Mucosa of rectum (tissue), 2 donors: ENCODE measurements at regions not wholly inside any gene's neighbourhood (a gene's known extent, or its start where the extent isn't known, plus 50 kb on each side); places are given as distances from the start of the nearest gene placed in this dataset.

ENCODE experiments used
- H3K27ac ChIP-seq, 2 donors: one replicate each; pipeline ENCODE4 v1.7.0; 2013; ENCODE audit warnings: inconsistent platforms in 2 of 2, low read depth in 2 of 2, low read length in 2 of 2
- H3K27me3 ChIP-seq, 2 donors: one replicate each; pipeline ENCODE4 v1.7.0; 2013; ENCODE audit warnings: low read length in 2 of 2; ENCODE audit not compliant: control insufficient read depth in 2 of 2, insufficient read depth in 2 of 2
- H3K36me3 ChIP-seq, 2 donors: one replicate each; pipeline ENCODE4 v1.7.0; 2013; ENCODE audit warnings: low read length in 2 of 2; ENCODE audit not compliant: control insufficient read depth in 2 of 2, insufficient read depth in 2 of 2
- H3K4me1 ChIP-seq, 2 donors: one replicate each; pipeline ENCODE4 v1.7.0; 2013; ENCODE audit warnings: low read length in 2 of 2, mild to moderate bottlenecking in 1 of 2; ENCODE audit not compliant: control insufficient read depth in 2 of 2, insufficient read depth in 2 of 2
- H3K4me3 ChIP-seq, 2 donors: one replicate each; pipeline ENCODE4 v1.7.0; 2013; ENCODE audit warnings: low read length in 2 of 2
- H3K9ac ChIP-seq, 2 donors: one replicate each; pipeline ENCODE4 v1.7.0; 2013; ENCODE audit warnings: low read length in 2 of 2, low read depth in 1 of 2, mild to moderate bottlenecking in 1 of 2
- H3K9me3 ChIP-seq, 2 donors: one replicate each; pipeline ENCODE4 v1.7.0; 2013; ENCODE audit warnings: low read length in 2 of 2; ENCODE audit not compliant: control insufficient read depth in 2 of 2
- donor health status: healthy.
- donor health status: Normal muscosa, but diverticular disease.

DNA sequence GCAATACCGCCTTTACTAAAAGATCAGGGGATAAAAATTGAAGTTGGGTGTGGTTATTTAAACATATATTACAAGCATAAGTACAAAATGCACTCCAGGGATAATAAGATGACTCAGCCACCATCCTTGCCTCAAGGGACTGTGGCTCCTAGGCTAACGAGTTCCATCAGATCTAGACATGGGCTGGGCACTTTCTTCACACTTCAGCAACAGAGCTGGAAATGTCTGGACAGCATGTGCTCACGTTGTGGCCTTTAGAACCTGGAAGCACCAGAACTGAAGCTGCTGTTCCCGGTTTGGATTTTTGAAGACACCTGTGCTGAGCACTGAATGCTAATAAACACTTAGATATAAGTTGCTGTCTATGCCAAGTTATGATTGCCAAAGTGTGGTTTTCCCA lies 384.2 kb upstream of the SALL3 start:
- no peaks in the 10 kb centered on the region for H3K27me3 ChIP-seq
- H3K9ac ChIP-seq, result no peak overlapping the region
- no peak overlapping the region for H3K27ac ChIP-seq
- H3K4me3 ChIP-seq, result no peak overlapping the region
- no peaks in the 10 kb centered on the region for H3K4me1 ChIP-seq
- H3K36me3 ChIP-seq, result no peaks in the 10 kb centered on the region
- H3K9me3 ChIP-seq, result peaks cover 0 to 3% of the 10 kb centered on the region in 2 donors

DNA sequence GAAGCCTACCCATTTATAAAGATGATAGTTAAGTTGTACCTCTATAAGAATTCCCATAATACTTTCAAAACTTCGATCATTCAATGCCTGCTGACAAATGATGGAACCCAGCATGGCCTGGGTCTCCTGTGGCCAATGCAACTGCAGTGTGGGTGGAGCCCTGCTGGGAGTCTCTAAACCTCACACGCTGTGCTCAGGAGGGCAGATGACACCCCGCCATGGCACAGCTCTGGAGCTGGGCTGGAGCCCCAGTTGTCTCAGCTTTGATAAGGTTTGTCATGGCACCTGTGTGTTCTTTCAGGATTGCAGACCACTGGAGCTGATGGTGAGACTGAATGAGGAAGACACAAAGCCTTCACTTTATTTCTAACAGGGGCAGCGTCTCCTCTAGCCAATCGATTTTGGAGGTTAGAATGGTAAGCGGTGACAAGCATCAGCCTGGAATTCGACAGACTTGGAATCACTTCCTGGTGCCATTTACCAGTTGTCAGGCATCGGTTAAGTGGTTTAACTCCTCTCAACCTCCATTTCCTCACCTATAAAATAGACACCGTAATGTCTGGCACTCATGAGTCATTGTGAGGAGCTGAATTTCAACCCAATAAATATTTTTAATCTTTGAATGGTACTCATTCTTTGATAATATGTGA lies 383.6 kb upstream of the SALL3 start:
- Histone ChIP-seq H3K36me3 (no peaks in the 10 kb centered on the region), H3K9me3 (peaks cover 0 to 3% of the 10 kb centered on the region in 2 donors), H3K27ac (no peak overlapping the region), H3K9ac (no peak overlapping the region), H3K27me3 (no peaks in the 10 kb centered on the region), H3K4me1 (no peaks in the 10 kb centered on the region), H3K4me3 (no peak overlapping the region)

DNA sequence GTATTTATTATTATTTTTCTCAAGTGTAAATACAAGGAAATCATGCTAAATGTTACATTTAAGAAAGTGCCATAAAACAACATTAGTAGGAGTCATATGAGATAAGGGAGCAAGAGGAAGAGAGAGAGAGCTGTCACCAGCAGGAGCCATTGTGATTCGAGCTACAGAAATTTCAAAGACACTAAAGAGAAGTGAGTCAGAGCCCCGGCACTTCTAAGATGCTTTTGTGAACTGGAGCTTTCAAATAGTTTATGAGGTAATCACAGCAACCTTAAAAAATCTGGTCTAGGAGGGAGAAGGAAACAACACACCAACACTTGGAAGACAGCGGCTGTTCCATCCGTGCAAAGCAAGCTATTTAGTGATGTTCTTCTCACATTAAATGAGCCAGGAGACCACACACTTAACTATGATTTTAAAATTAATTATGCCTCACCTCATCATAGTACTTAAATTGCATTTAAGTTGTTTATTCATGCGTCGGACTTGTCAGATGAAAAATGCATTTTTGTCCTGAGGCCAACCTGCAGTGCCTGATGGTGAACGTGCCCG lies 382.7 kb upstream of the SALL3 start:
- no peaks in the 10 kb centered on the region for H3K4me1 ChIP-seq
- H3K9me3 ChIP-seq, result peaks cover 0 to 3% of the 10 kb centered on the region in 2 donors
- H3K4me3 ChIP-seq, result no peak overlapping the region
- H3K27ac ChIP-seq, result no peak overlapping the region
- H3K27me3 ChIP-seq, result no peaks in the 10 kb centered on the region
- H3K36me3 ChIP-seq, result no peaks in the 10 kb centered on the region
- H3K9ac ChIP-seq, result no peak overlapping the region

DNA sequence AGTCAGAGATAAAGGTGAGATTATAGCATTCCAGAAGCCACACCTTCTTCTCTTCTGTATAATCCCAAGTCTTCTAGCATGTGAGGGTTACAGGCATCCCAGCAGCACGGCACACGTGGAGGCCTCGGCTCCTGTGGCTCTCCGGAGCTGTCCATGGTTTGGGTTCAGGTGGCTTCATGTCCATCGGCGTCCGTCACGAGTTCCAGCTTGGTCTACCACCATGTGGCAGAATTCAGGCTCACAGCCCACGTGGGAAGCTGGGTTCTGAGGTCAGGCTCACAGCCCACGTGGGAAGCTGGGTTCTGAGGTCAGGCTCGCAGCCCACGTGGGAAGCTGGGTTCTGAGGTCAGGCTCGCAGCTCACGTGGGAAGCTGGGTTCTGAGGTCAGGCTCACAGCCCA lies 378.3 kb upstream of the SALL3 start:
- no peaks in the 10 kb centered on the region for H3K27me3 ChIP-seq
- H3K4me1 ChIP-seq, result no peaks in the 10 kb centered on the region
- H3K27ac ChIP-seq, result no peak overlapping the region
- no peak overlapping the region for H3K9ac ChIP-seq
- no peaks in the 10 kb centered on the region for H3K36me3 ChIP-seq
- no peak overlapping the region for H3K4me3 ChIP-seq
- peaks cover 0 to 3% of the 10 kb centered on the region in 2 donors for H3K9me3 ChIP-seq

DNA sequence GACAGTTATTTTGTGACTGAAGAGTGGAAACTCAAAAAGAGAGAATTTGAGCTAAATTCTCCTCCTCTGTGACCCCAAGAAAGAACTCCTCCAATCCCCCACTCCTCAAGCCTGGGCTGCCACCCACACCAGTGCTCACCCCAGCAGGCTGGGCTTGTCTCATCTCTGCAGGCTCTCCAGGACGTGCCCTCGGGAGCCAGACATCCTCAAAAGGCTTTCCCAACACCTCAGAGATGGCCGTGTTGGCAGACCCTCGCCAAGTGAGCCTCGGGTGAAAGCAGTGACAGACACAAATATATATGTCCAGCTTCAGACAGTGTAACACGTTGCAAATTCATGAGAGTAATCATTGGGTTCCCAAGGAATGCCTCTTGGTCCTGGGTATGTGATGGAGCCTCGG lies 377.7 kb upstream of the SALL3 start:
- no peak overlapping the region for H3K9ac ChIP-seq
- no peaks in the 10 kb centered on the region for H3K27me3 ChIP-seq
- H3K4me1 ChIP-seq, result no peaks in the 10 kb centered on the region
- no peak overlapping the region for H3K27ac ChIP-seq
- H3K9me3 ChIP-seq, result peaks cover 0 to 3% of the 10 kb centered on the region in 2 donors
- H3K36me3 ChIP-seq, result no peaks in the 10 kb centered on the region
- no peak overlapping the region for H3K4me3 ChIP-seq

DNA sequence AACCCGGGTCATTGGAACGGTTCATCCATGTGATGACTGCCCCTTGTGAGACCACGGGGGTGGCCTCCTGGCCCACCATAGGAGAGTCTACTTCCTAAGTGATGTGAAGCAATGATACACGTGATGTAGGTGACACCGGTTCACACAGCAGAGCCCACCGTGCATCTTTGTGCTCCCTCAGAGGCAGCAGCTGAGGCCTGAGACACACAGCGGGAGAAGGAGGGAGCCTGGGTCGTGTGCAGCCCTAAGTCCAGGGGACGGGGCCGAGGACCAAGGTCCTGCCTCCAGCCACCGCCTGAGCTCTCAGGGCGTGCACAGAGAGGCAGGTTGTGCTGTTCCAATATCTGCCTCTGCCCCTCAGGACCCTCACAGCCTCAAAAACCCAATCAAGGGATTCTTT lies 377.2 kb upstream of the SALL3 start:
- no peaks in the 10 kb centered on the region for H3K36me3 ChIP-seq
- H3K4me3 ChIP-seq, result no peak overlapping the region
- no peaks in the 10 kb centered on the region for H3K4me1 ChIP-seq
- peaks cover 0 to 3% of the 10 kb centered on the region in 2 donors for H3K9me3 ChIP-seq
- no peaks in the 10 kb centered on the region for H3K27me3 ChIP-seq
- no peak overlapping the region for H3K27ac ChIP-seq
- H3K9ac ChIP-seq, result no peak overlapping the region

DNA sequence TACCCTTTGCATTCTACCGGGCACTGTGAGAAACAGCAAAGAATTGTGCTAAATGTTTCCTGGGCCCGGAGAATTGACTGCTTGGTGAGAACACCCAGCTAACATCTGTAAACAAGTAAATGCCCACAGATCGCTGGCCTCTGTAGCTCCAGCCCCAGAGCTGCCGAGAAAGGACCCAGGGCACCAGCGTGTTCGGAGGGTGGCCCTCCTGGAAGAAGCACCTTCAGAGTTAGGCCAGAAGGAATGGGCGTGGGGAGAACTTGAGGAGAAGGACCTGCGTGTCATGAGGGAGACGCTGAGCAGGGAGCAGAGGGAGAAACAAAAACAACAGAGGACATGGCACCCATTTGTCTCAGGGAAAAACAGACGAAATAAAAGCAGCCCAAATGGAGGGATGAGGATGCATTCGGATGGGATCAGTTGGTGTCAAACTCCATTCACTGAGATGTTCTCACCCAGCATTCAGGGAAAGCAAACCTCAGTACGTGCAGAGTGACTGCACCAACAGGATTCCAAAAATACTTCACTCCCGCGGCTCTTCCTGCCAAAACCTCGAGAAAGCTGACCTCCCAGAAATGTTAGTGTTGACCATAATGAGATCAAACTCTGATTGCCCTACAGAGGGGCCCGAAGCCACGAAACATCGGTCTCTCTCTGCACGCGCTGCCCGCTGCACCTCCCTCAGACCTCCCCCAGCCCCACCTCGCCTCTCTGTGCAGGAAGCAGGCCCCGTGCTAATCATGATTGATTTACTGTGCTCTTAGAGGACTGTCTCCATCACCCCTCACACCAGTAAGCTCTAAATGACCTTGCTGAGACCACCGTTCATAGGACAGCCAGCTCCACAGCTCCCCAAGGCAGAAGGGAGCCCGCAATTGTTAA lies 376.3 kb upstream of the SALL3 start:
- Histone ChIP-seq H3K36me3 (no peaks in the 10 kb centered on the region), H3K4me1 (no peaks in the 10 kb centered on the region), H3K9ac (no peak overlapping the region), H3K27me3 (no peaks in the 10 kb centered on the region), H3K27ac (no peak overlapping the region), H3K4me3 (no peak overlapping the region), H3K9me3 (no peaks in the 10 kb centered on the region)

DNA sequence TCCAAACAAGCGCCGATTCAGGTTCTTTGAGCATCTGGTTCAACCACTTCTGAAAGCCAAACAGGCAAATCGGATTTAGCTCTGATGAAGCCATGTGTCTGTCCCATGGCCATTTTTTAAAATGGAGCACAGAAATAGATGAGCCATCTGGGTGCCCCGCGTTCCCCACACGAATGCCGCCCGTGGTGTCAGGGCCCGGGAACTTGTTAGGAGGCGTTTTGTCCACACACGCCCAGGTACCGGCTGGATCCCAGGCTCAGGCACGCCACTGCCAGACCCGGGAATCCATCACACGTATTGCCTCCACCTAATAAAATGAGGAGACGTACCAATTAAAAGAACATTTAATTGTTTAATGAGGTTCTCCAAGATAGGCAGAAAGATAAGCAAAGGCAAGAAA lies 374.4 kb upstream of the SALL3 start:
- Histone ChIP-seq H3K27me3 (no peaks in the 10 kb centered on the region), H3K9ac (no peak overlapping the region), H3K36me3 (no peaks in the 10 kb centered on the region)

DNA sequence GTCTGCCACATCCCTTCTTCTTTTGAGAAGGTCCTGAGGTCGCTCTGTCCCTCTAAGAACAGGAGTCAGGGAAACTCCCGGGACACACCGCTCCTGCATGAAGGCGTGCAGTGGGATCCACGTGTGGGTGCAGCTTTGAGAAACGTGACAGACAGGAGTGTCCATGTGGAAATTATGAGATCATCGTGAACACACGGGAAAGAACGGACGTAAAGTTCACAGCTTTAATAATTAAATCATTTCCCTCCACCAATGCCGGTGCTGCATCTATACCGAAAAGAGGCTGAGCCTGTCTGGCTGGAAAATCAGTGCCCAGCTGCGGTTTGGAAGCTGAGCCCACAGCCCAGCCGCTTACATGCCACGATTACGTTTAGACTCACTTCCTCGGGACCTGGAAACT lies 372.4 kb upstream of the SALL3 start:
- H3K27ac ChIP-seq, result no peak overlapping the region
- H3K9ac ChIP-seq, result no peak overlapping the region
- H3K9me3 ChIP-seq, result no peaks in the 10 kb centered on the region
- H3K4me1 ChIP-seq, result no peaks in the 10 kb centered on the region
- no peak overlapping the region for H3K4me3 ChIP-seq
- no peaks in the 10 kb centered on the region for H3K36me3 ChIP-seq
- H3K27me3 ChIP-seq, result no peaks in the 10 kb centered on the region

More for the DNA sequence above, 374.4 kb upstream of the SALL3 start:
- no peaks in the 10 kb centered on the region for H3K4me1 ChIP-seq
- no peak overlapping the region for H3K4me3 ChIP-seq
- no peaks in the 10 kb centered on the region for H3K9me3 ChIP-seq
- no peak overlapping the region for H3K27ac ChIP-seq

DNA sequence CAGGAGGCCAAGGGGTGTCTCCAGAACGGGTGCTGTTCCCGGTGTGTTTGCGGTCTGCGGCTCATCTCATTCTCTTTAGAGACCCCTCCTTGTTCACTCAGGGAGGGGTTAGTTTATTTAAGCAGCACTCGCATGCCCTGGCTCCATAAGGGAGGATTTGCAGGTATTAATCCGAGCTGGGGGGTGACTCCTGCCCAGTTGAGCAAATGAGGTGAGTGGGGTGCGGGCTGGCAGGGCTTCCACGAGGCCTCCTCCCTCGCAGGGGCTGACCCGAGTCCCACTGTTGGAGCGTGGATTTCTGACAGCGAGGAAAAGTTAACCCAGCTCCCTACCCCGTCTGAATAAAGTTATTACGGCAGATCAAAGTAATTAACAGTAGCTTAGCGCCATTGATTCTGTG lies 371.8 kb upstream of the SALL3 start:
- Histone ChIP-seq H3K36me3 (no peaks in the 10 kb centered on the region), H3K4me1 (no peaks in the 10 kb centered on the region), H3K9me3 (no peaks in the 10 kb centered on the region), H3K4me3 (no peak overlapping the region), H3K27ac (no peak overlapping the region), H3K9ac (no peak overlapping the region), H3K27me3 (no peaks in the 10 kb centered on the region)
